Cardiac fibroblast (primary cell): ENCODE measurements at regions not wholly inside any gene's neighbourhood (a gene's known extent, or its start where the extent isn't known, plus 50 kb on each side); places are given as distances from the start of the nearest gene placed in this dataset.

Experiments used
- DNase-seq, 2 donors: peaks; one replicate each; pipeline versions ENCODE4 v3.0.0 to v3.0.0-alpha.2; 2010; ENCODE audit warnings: low read depth in 2 of 2
- H3K4me3 ChIP-seq, 2 donors: replicated peaks in 1 of 2; 1 replicate in 1 of 2; 2 replicates in 1 of 2; pipeline ENCODE4 v1.5.1; 2011; ENCODE audit warnings: low read depth in 2 of 2, low read length in 2 of 2, mild to moderate bottlenecking in 2 of 2, moderate library complexity in 1 of 2
- CTCF ChIP-seq: IDR thresholded peaks from one replicate; pipeline ENCODE4 v1.5.1; 2011; ENCODE audit warnings: low read depth, mild to moderate bottlenecking, low read length, inconsistent platforms

- TF ChIP-seq CTCF, result no peak
- H3K4me3 ChIP-seq, result no peak overlapping the region
- DNase-seq, result peak; percentile 26 to 60
These were observed 50.6 kb upstream of the MAPRE2 start for GRCh38 chr18:34990597-34990996.

DNA sequence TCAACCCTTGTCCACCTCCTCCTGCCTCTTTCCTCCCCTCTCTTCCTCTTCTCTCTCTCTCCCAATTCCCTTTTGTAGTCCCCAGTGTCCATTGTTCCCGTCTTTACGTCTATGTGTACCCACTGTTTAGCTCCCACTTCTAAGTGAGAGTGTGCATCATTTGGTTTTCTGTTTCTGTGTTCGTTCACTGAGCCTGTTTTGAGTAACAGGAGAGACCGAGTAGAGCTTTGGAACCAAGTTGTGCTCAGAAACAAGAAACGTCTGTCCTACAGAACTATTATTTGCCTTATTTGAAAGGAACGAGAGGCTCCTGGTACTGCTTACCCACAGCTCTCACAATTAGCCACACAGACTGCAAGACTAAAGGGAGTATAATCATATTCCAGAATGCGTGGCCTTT lies 50.1 kb upstream of the MAPRE2 start:
- DNase-seq, result no peak
- H3K4me3 ChIP-seq, result no peak overlapping the region
- TF ChIP-seq CTCF, result no peak
